NOMO-1 treated with dmso at 0.1 percent for 144 hours (cell line): ENCODE measurements at regions not wholly inside any gene's neighbourhood (a gene's known extent, or its start where the extent isn't known, plus 50 kb on each side); places are given as distances from the start of the nearest gene placed in this dataset.

Experiments
- DNase-seq: peaks from one replicate; lab custom pipeline; 2025; ENCODE audit not compliant: unreplicated experiment; lab: John Stamatoyannopoulos, UW

DNA sequence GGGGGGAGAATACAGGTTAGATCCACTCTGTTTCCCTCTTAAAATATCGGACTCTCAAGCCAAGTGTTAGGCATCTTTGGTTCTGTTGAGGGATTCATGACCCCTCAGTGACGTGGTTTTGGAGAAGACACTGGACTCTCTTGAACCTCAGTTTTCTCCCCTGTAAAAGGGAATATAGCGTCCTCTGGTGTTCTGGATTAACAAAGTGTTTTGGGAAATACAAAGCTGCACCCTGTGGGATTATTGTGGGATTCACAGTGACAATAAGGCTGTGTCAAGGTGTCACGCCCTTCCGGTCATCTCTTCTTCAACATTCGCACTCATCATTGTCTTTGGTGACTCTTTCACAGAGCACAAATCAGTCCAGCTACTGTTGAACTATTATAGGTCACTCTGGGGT, 139.0 kb downstream of the IRX1 start:
- no peak for DNase-seq

DNA sequence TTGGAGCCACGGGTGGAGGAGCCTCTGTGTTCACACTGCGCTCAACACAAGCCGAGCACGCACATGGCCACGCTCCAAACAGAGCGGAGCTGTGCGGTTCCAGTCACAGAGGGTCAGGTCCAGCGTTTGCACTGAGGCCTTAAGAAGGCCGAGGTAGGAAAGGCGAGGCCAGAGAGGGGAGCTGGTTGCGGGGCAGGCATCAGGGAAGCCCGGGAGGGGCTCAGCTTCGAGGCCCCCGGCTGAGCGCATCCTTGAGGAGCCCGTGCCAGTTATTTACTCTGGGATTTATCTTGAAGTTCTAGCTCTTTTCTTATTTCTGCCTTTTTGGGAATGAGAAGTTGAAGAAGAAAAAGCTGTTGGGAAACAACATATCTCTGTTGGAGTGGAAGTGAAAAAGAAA, 140.8 kb downstream of the IRX1 start:
- no peak for DNase-seq

DNA sequence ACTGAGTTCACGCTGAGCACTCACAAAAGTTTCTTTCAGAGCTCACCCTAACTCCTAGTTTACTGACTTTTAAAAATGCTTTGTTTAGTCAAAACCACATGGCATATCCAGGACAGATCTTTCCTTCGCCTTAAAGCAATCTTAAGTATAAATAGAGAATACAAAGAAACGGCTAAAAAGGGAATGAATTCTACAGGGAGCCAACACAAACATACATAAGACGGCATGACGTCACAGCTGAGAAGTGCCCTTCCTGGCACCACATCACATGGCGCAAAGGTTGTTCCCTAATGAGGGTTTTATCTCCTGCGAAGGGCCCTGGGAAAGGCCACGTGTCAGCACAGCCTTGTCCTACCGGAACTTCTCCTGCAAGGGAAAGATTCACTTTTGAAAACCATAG, 141.3 kb downstream of the IRX1 start:
- no peak for DNase-seq

DNA sequence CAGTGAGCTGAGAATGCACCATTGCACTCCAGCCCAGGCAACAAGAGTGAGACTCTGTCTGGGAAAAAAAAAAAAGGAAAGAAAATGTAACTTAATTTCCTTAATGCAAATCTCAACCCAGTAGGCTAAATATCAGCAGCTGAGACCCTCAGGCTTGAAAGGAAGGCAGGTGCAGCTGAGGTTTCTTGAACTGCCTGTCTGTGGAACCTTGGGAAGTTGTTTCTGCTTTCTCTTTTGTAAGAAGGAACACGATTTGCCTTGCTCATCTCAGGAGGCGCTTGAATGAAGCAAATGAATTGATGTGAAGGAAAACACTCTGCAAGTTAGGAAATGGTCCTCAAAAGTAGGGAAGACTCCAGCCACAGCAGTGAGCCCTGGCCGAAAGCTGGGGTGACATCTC, 143.3 kb downstream of the IRX1 start:
- DNase-seq: no peak

DNA sequence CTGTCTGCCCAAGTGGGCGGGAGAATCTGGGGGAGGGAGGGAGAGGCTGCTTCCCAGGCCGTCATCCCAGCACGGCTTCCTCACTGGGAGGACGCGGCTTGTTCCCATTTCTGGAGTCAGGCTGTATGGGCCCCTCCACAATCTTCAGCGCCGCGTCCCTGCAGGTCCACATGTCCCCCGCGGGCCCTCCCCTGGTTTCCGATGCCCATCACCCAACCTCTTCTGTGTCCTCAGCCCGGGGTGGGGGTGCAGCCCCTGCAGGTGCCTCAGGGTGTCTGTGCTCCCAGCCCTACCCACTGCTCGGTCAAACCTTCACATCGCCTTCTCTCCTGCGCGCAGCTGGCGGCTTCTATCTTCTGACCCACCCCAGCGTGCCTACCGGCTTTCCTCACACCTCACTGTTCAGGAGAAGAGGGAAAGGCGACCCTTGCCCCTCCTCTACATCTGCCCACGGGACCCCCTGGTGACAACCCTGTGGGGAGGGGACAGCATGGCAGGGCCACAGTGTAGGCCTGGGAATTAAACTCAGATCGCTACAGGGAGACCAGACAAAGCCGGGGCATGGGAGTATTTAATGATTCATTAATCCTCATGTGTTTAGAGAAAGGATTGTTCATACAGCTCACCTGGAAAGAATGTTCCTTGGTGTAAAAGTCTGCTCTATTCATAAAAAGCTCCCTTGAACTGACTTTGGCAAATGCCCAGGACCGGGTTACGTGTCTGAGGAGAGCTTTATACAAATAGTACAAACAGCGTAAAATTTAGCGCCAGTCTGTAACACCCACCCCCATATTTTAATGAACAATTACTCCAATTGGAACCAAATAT, 145.1 kb downstream of the IRX1 start:
- no peak for DNase-seq

DNA sequence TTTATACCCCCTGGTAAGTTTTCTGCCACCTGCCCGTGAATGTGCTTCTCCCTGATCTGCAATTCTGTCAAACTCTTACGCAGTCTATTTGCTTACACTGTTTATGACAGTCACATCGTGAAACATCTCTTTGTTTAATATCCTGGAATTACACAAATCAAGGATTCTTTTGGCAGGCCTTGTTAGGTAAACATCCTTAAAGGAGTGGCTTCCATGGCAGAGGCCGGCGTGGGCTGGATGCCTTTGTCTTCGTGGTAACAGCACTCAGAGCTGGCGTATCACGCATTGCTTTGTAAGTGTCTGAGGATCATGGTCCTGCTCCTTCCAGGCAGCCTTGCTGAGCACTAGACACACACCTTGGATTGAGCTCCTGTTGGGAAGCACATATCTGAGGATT, 145.7 kb downstream of the IRX1 start:
- DNase-seq: no peak

DNA sequence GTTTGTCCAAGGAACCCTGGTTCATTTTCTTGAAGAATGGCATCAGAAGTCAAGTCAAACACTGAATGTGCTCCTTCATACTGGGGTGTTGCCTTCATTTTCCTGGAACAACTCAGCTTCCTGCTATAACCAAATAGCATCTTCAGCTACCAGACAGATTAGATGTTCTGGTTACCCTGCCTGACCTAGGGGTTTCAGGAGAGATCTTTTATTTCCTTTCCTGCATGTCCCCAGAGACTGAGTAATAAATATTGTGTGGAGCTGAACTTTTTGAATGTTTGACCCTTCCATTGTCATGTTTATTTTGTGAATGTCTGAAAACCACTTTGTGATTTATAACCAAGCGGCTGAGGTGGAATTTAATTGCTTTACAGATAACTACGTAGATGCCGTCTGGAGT, 147.1 kb downstream of the IRX1 start:
- no peak for DNase-seq

DNA sequence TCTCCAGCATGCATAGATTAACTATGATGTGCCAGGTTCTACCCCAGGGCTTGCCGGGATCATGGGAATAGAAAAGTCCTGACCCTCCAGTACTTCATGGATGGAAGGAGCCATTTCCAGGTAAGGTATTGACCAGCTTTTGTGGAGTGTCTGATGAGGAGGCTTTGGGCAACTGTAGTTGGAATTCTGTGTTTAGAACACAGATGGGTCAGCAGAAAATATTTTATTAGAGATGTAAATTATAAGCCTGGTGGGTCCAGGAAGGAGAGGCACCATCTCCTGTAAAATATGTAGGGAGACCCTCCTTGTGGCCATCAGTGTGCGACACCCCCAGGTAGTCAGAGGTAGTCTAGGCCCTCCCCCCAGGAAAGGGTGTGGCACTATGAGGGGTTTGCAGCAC, 156.2 kb downstream of the IRX1 start:
- DNase-seq: no peak

DNA sequence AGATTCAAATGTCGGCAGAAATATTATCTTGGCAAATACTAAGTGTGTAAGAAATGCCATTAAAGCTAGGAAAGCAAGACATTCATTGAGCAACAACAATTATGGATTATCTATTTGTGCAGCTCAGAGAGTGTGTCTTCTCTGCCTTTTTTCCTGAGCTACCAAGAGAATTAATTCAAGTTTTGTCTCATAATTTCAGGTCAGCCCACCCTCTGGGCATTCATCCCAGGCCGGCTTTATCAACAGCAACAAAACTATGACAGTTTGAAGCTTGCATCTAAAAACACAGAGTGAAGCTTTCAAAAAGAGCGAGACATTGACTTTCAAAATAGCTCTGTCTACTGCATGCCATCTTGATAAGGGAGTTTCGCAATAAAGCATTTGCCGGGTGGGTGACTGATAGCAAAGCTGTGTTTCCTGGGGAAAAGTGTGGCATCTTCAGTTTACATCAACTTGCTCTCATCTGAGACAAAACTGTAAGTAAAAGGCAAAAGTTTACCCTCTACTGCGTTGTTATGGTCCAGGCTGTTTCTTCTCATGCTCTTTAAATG, 182.4 kb downstream of the IRX1 start:
- no peak for DNase-seq

DNA sequence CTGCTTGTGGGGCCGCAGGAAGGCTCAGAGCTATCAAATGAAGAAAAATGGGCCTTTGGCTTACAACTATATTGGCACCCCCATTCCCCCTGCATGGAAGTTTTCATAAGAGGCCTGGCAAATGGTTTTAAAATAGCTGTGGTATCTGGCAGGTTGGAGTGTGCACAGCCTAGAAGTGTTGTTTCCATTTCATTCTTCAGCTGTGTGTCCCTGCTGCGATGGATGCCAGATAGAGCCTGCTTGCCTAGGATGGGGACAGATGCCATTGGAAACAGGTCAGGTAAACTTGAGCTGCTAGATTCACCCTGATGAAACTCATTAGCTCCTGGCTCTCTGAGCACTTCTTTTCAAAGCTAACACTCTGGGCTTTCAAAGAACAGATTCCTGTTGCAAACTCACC, 183.3 kb downstream of the IRX1 start:
- no peak for DNase-seq

DNA sequence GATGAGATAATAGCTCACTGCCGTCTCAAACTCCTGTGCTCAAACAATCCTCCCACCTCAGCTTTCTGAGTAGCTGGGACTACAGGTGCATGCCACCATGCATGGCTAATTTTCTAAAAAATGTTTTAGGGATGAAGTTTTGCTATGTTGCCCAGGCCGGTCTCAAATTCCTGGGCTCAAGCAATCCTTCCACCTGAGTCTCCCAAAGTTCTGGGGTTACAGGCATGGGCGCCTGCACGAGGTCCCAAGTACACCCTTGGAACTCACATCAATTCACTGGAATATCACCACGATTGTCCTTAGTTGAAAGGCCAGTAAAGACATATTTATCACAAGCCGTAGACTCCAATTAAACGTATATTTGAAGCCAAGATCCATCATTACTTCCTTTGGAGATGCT, 184.6 kb downstream of the IRX1 start:
- no peak for DNase-seq

DNA sequence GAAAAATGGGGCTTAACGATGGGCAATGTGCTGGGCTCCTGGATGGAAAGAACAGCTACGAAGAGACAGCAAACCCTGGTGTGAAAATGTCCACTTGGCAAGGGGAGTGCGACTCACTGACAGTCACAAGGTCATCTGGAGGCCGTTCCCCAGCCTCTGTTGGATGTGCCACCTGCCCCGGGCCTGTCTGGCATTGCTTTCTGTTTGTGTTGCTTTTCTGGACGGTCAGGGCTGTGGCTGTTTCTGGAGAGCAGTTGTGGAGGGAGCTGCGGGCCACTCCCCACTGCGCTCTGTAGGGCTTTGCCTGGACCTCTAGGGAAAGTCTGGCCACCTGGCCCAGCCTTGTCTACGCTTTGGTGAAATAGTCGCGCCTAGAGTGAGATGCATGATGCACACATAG, 185.3 kb downstream of the IRX1 start:
- DNase-seq: no peak

DNA sequence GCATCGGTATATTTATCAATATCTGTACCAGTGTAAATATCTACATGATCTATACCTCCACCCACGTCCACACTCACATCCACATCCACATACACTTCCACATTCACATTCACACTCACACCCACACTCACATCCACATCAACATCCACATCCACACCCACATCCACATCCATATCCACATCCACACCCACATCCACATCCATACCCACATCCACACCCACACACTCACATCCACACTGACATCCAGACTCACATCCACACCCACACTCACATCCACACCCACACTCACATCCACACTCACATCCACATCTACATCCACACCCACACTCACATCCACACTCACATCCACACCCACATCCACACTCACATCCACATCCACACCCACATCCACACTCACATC, 189.2 kb downstream of the IRX1 start:
- no peak for DNase-seq

DNA sequence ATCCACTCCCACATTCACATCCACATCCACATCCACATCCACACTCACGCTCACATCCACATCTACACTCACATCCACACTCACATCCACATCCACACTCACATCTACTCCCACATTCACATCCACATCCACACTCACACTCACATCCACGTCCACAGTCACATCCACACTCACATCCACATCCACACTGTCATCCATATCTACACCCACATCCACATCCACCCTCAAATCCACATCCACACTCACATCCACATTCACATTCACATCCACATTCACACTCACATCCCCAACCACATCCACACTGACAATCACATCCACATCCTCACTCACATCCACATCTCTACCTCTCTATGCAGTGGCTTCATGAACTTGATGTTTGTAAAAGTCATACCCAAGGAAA, 190.5 kb downstream of the IRX1 start:
- no peak for DNase-seq

DNA sequence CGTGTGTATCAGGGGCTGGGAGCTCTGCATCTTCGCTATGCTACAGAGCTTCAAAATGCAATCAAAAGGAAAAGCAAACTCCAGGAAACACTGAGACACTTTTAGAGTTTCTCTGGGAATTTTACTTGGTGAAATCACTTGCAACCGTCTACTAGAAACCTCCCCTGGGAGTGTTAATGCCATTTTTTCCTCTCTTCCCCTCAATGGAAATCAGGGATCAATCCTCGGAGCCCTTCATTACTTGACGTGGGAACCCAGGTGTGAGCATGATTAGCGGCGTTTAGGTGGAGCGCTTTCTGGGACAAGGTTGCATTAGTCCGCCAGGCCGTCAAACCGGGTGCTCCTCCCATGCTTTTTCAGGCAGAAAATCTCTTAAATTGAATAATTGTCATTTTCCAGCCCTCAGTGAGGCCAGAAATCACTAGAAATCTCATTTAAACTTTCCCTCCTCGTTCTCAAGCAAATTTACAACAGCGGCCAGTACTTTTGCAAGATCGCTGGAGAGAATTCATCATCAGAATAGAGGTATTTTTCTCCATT, 191.3 kb downstream of the IRX1 start:
- DNase-seq: no peak

DNA sequence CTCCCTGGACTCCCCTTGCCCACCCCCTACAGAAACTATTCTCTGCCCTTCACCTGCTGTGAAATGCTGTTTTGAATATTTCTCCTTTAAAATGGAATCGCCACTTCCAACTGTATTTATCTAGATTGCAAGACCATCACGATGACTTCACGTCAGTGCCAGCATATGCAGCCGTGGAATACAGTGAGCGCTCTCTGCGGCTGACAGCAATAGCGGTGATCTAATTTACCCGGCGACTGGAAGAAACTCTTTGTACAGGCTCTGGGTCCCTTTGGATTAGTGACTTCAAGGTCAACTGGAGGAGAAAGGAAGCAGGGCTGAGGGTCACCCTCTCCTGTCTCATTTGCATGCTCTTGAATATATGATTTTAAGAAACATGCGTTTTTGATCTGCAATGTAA, 192.0 kb downstream of the IRX1 start:
- no peak for DNase-seq

DNA sequence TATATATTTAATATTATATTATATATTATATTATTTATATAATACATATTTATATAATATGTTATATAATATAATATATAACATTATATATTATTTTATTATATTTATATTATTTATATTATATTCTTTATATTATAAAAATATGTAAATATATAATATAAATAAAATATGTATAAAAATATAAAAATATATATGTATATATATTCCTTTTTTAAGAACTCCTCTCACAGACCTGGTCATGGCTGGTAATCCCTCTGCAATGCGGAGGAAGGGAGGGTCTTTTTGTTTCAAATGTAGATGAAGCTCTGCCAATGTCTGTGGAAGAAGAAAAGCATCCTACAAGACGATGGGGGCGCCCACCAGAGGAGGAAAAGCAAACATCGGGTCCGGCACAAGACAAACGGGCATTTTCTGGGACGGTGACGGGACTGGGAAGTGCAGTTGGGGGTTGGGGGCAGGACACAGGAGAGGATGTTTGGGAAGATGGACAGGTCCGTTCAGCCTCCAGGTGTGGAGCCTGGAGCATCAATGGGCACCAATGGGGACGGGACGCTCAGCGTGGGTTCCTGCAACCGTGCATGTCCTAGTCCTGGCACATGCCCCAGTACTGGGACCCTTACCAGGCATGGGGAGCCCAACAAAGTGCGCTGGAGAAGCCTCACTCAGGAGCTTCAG, 194.0 kb downstream of the IRX1 start:
- DNase-seq: no peak

DNA sequence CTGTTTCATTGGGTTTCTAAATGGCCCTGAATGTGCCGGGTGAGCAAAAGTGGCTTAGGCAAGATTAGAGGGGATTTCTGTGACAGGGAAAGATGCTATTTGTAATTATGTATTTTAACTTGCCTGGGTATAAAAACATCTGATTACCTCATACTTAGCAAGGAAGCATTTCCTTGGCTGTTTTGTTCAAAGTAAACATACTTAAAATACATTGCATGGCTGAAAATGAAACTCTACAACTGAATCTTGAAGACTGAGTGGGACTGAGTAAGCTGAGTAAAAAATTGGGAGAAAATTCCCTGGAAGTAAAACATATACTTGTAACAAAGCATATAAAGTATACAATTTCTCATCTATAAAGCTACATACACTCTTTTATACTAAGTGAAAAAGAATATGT, 197.5 kb downstream of the IRX1 start:
- DNase-seq: no peak

DNA sequence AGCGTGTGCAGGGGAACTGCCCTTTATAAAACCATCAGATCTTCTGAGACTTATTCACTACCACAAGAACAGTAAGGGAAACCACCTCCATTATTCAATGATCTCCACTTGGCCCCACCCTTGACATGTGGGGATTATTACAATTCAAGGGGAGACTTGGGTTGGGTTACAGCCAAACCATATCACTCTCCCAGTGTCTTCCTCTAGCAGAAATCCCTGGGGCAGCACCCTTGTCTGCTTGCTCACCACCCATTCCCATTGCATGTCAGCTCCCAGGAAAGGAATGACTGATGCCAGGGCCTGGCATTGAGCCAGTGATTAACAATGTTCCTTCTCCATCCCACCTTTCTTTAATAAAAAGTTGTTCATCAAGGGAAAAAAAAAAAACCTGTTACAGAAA, 199.0 kb downstream of the IRX1 start:
- no peak for DNase-seq

DNA sequence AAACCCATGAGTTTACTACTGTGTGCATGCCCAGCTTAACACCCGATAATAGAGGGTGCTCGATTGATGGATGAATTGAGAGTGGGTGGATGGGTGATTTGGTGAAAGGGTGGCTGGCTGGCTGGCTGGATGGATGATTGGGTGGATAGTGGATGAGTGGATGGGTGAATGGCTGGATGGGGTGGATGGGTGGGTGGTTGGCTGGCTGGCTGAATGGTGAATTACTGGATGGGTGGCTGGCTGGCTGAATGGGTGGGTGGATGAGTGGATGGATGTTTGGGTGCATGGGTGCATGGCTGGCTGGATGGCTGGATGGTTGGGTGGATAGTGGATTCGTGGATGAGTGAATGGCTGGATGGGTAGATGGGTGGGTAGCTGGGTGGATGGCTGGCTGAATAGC, 201.1 kb downstream of the IRX1 start:
- DNase-seq: no peak

DNA sequence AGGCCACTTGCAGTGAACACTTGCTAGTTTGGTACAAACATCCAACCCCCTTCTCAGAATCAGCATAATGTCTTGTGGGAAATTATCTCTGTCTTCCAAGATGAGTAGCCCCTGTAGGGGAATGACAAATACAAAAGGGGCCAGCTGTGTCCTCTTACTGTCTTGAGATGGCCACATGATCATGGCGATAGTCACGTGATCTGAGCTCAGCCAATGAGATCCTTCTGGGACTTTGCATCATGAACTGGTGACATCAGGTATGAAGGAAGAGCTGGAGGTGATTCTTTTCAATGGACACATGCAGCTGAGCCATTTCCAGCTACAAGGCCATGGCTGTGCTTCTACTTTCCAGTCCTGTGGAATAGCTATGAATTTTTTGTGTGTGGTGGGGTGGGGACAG, 206.3 kb downstream of the IRX1 start:
- no peak for DNase-seq

DNA sequence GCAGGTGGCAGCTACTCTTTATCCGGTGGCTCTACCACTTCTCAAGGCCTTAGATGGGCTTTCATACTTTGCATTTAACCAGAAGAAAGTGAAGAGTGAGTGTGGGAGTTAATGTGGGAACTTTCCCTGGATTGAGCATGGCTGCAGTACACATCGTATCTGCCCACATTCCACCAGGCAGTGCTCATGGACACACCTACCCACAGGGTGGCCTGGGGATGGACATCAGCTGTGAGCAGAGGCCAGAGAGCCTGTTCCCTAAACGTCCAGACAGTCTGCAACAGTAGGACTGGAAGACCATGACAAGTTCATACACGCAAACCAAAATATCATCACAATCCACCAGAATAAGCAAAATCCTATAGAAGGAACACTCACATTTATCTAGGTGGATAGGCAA, 213.8 kb downstream of the IRX1 start:
- no peak for DNase-seq
